GM19463 (cell line): ENCODE measurements at regions not wholly inside any gene's neighbourhood (a gene's known extent, or its start where the extent isn't known, plus 50 kb on each side); places are given as distances from the start of the nearest gene placed in this dataset.

ENCODE experiments used
- ATAC-seq: cut with Tn5 transposase; IDR thresholded peaks from one replicate; pipeline ENCODE4 v1.9.1; 2021; ENCODE audit warnings: mild to moderate bottlenecking, moderate library complexity; ENCODE audit not compliant: unreplicated experiment

DNA sequence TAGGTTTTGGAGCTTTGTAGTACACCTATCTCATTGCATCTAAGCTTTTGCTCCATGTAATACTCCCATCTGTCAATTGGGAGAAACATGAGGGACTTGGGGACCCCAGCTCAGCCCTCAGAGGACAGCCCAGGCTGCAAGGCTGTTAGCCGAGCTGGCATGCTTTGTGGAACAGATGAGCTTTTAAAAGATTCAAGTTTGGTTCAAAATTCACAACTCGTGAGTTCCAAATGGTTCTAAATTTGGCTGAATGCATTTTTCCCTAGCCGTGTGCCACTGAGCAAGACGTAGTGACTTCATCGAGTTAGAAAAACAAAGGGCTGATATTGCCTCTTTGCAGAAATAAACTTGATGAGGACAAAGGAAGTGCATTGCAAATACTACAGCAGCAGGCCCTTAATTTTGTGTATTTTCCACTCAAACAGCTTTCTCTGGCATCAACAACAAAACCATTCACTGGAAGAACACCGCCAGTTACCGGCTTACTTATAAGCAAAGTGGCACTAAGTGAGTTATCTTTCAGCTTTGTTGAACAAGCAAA is 165.0 kb upstream of the HS3ST1 start:
- no peak for ATAC-seq

DNA sequence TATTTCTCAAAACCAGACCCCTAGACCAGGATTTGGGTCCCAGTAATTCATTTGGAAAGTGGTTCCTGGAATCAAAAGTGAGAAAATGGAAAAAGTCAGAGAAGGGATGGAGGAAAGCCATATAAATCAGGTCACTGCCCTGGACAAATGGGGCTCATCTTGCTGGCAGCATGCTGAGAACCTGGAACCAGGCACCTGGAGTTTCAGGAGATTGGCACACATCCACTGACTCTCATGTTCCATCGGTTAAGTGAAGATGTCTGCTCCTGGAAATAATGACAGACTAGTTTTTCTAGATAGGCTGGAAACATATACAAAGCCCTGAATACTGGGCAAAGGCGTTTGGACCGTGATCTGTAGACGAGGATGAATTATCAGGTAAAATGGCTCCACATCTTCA is 163.6 kb upstream of the HS3ST1 start:
- no peak for ATAC-seq

DNA sequence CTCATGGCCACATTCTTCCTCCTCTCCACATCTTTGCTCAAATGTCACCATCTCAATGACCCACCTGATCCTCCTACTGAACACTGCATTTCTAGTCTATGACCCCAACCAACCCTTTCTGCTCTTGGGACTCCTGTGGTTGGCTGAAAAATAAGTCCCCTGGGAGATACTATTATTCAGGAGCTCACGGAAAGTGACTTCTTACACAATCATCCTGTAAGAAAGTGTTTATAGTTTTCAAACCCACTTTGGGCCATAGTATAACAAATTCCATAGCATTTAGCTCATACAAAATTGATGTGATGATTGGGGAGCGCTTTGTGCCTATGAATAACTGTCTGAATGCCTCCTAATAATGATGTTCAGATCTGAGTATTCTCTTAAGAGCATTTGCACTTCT is 161.4 kb upstream of the HS3ST1 start:
- ATAC-seq = no peak

DNA sequence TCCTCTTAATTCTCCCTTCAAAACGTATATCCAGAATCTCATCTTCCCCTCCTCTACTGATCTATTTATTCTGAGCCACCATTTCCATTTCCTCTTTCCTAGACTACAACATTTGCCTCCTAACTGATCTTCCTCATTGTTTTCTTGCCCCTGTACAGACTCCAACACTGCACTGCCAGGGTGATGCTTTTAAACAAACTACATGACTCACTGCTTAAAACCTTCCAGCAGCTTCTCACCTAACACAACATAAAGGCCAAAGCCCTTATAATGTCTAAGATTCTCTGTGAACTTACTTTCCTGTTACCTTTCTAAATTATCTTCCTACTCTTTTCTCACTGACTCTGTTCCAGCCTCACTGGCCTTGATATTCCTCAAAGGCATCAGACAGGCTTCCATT is 161.0 kb upstream of the HS3ST1 start:
- ATAC-seq = no peak

DNA sequence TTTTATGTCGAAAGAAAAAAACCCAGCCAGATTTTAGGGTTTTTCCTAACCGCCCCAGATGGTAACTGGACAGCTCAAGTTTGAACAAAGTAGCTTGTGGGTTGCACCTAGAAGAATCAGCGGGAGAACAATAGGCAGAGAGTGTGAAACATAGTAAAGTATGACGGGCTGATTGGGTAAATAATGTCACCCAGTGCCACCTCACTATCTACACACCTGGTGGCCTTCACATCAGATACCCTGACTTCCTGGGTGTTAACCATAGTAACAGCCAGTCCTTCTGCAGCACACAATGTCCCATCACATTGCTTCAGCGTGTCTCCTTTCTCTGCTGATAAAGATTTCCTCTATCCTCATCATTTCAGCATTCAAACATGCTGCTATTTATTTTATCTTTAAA is 159.1 kb upstream of the HS3ST1 start:
- ATAC-seq = peak; percentile 53

DNA sequence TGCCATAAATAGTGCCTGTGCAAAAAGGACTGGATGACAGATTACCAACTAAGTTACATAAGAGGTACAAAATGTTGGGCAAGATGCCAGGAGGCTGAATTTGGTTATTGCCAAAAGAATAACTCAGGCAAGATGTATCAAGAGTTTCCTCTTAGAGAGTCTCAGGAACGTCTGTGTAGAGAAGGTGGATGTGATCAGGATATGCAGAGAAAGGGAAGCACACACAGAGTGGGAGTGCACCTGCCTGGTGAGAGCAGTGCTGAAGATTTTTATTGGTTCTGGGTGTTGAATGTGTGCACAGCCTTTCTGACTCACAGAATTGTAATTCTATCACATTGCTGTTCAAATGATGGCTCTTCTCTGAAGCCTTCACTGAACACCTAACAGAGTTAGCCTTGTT is 156.8 kb upstream of the HS3ST1 start:
- ATAC-seq = no peak

DNA sequence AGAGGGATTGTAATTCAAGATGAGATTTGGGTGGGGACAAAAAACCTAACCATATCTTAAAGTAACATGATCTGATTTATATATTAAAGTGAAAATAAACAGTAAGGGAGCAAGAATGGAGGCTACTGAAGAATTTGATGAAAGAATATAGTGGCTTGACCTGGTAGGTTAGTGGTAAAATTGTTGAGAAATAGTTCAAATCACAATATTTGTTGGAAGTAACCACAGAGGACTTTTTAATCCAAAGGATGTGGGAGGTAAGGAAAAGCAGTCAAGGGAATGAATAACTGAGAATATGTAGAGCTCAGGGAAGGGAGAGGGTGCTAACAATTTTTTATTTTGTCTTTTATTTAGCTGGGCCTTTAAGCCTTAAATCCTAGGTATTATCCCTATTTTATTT is 139.8 kb upstream of the HS3ST1 start:
- no peak for ATAC-seq

DNA sequence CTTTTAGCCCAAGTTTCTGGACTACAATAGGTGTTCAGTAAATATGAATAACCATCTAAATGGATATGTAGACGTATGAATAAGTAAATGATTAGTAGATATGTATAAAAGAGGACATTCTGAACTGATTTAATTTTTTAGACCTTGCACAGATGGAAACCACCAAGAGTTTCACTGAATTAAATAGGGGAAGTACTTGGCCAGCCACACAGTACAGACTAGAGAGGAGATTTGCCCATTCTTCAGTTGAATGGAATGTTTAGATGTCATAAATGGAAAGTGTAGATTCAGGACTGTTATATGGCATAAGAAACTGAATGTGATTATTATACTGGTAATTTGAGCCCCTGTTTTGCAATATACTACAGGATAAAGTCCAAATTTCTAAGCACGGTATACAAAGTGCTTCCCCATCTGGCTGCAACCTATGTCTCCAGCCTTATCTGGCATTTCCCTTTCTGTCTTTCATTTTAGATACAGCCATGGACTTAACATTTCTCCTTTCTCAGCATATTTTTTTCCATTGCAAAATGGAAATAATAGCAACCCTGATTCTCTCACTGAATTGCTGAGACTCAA is 137.8 kb upstream of the HS3ST1 start:
- ATAC-seq = peak; percentile 88

DNA sequence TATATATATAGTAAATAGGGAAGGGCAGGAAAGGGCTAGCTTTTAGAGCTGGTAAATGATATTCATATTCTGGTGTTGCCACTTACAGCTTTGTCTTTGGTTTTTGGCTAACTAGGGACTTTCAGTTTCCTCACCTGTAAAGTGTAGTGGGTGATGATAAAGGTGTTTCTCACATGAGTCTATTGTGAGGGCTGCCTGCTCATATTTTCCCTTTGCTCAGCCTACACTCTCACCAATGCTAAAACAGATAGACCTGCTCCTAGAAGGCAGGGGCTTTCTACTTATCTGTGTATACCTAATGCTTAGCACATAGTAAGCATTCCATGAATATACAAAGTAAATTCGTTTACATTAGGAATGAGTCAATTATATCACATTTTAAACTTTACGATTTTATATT is 137.2 kb upstream of the HS3ST1 start:
- ATAC-seq = peak; percentile 62

DNA sequence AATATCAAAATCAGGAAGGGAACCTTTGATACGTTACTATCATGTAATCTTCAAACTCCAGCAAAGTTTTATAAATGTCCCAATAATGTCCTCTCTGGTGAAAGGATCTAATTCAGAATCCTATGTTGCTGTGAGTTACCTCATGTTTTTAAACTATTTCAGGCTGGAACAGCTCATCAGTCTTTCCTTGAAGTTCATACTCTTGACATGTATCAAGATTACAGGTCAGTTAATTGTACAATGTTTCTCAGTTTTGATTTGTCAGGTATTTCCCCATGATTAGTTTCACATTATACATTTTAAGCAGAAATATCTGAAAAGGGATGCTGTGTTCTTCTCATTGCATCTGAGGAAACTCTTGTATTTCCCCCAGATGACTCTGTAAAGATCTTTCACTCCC is 136.5 kb upstream of the HS3ST1 start:
- no peak for ATAC-seq

DNA sequence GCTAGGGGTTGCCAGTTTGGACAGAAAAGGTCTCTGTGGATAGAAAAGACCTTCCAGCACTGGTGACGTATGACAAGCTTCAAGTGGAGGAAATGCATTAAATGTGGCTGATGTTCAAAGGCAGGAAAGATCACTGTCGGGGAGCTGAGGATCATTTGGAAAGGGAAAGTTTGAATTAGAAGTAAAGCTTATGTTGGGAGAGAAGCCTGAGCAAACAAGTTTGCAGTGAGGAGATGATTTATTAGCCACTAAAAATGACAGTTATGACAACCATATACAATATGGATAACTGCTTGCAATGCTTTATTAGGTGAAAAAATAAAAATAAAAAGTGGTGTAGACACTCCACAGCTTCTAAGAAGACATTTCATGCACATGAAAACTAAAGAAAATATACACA is 135.3 kb upstream of the HS3ST1 start:
- ATAC-seq = no peak

DNA sequence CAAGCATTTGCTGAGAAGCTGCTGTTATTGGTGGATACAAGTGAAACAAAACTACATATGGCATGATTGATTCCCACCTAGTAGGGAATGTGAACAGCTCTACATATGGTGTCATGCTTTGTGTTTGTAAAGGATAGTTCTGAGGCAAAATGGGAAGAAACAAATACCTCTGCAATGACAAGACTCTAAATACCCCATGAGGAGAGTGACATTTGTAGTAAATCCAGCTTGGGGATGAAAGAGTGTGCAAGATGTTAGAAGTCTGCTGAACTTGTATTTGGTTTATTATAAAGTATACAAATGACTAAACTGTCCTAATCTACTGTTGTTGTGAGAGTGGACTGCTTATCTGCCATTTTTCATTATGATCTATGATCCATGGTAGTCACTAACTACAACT is 120.8 kb upstream of the HS3ST1 start:
- no peak for ATAC-seq

DNA sequence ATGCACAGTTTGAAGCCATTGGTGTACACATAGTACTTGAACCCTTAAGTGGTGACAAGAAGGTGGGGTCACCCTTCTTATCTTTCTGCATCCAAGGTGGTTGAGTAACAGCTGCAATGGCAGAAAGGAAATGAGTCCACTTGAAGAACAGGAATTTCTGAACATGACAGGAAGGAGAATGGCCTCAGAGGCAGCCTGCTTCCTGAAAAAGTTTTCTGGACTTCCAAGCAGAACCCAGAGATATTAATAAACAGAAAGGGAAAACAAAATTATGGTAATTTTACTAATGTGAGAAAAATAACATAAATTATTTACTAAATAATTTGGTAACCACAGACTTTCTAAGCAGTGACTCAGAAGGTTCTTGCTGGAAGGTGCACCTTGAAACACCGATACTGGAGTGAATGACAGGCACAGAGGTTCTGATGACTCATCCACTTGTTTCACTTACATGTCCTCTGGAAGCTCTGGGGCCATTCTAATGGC is 119.9 kb upstream of the HS3ST1 start:
- peak; percentile 99 for ATAC-seq

DNA sequence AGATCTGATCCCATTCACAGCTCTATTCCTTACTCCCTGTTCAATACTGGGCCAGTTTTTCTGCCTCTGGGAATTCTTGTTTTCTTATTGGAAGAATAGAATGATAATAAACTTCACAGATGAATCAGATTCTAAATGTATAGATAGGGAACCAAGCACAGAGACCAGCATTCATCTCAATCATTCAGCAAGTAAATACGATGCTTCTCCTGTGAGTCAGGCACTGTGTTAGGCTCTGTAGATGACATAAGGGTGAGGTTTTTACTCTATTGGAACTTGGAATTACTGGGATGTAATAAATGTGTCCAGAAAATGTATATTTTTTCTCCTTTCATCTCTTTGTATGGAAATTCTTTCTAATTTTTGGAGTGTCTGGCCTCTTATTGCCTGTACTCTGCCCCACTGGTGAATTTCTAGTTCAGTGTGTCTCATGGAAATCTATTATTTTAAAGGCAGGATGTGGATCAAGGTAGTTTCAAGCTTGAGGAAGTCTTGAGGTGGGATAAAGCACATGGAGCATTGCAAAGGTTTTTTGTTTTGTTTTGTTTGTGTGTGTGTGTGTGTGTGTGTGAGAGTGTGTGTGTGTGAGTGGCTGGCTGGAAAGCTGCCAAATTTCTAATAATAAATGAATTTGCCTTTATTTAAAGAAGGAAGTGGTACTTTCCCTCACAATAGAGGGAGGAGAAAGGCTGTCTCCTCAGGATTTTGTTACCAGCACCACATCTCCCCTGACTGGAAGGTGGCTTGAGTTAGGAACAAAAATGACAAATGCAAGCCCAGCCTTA is 117.9 kb upstream of the HS3ST1 start:
- ATAC-seq = no peak

DNA sequence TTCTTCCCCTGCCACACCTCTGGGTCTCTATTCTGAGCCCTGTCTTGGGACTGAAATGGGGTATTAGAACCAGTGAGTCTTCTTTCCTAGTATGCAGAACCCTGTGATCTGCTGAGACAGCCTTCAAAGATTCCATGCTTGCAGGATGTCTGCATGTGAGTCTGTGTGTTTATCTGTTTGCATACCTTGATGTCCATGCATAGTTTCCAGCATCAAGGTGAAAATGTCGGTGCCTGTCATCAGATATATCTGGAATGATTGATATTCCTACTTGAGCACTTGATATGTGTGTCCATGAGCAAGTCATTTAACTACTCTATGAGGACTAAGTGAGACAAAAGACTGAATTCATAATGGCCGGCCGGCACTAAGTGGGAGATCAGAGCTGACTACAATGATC is 117.0 kb upstream of the HS3ST1 start:
- ATAC-seq = no peak

DNA sequence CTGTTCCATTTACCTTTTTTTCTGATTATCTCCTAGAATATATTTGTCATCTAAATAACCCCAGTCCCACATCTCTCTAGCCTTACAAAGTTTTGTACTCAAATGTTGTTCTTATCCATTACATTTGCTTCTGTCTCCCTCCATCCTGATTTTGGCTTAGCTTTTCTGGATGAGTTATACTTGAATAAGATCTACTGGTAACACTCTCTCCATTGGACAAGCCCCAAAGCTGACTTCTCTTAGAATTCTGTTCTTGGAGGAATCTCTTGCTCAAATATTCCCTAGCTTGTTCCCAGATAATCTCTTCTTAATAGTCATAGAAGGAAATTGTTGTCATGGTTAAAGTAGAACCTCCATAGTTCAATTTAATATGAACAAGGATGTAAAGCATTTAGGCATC is 115.5 kb upstream of the HS3ST1 start:
- no peak for ATAC-seq

DNA sequence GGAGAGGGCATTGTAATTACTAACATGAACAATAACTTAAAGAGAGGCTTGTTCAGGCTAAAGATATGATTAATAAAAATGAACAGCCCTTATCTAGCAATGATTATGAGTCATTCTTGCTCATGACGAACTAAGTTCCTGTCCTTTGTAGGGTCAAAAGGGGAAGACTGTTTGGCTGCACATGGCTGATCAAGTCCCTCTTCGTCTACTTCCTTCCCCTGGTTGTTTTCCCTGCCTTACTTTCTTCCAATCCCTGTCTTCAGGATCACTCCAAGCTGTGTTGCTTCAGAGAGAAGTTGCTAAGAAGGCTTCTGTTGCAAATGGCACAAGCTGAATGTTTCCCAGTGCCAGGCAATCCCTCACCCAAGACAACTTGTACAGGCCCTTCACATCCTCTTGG is 115.0 kb upstream of the HS3ST1 start:
- no peak for ATAC-seq

DNA sequence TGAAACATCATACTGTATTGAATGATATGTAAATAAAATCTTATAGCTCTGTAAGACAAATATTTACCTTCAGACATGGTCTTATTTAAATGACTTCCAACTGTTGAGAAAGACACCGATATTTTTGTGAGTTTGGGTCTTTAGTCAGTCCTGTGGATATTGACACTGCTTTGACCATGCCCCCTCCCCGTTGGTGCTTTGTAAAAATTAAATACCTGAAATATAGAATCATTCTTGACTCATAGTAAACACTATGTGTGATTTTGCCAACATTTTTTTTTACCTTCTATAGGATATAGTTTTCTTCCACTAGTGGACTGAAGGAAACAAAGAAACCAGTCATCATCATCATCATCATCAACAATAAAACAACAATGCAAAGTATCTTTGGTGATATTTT is 114.3 kb upstream of the HS3ST1 start:
- no peak for ATAC-seq

DNA sequence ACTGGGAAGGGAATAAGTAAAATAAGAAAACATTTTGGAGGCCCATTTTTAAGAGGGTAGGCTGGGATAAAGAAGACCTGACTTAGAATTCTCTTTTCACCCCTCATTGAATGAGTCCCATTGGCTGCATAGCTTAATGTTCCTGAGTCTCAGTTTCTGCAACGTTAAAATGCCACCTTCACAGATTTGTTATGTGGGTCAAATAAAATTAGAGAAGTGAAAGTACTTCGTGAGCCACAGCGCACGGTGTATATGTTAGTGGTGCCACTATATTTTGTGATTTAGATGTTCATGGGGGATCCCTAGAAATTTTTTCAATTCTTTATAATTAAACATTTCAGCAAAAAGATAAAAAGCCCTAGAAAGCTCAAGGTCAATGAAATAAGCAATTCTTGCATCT is 109.2 kb upstream of the HS3ST1 start:
- ATAC-seq = no peak

DNA sequence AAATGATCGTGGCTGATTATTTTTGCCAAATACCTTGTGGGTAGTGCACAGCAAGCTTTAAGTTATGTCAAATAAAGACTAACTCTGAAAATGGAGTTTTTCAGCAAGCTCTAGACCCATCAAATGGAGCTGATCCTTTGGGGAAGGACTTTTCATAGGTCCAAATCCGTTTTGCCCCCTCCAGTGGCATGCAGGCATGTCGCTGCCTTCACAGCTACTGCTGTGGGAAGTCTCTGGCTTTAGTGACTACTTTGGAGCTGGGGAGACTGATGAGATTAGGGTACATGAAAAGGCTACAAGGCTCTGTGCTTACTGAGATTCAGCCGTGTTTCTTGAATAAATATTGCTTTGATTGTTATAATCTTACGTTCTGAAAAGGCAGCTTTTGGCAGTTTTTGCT is 106.6 kb upstream of the HS3ST1 start:
- ATAC-seq = no peak

DNA sequence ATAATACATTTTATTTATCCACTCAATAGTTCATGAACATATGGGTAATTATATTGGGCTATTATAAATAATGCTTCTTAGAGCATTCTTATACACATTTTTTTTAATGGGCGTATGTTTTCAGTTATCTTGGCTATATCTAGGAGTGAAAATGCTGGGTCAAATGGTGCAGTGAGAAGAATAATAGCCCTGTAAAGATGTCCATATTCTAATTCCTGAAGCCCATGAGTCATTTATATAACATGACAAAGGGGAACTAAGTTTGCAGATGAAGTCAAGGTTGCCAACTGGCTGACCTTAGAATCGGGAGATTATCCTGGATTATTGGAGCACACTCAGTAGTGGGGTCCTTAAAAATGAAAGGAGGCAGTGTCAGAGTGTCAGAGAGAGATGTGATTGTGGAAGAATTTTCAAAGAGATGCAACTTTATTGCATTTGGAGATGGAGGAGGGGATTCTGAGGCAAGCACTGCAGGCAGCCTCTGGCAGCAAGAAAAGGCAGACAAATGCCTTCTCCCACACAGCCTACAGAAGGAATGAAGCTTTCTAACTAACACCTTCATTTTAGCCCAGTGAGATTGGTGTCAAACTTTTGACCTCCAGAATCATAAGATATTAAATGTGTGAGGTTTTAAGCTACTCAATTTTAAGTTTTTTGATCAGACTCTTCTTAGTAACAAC is 106.1 kb upstream of the HS3ST1 start:
- ATAC-seq = no peak

DNA sequence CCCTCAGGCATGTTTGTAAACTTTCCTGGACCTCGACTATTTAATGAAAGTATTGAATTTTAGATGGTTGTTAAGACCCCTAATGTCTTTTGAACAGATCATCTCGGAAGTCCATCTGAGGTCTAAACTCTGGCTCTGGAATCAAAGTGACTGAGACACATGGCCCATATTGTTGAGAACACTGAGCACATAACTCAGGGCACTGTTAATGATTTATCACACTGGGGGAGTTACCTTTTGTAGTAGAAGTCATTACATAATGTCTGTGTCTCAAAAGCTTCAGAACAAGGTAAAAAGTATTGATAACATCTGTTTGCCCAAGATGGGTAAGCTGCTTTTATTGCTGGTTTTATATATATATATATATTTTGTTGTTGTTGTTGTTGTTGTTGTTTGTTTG is 103.4 kb upstream of the HS3ST1 start:
- ATAC-seq = no peak
